Activated CD8-positive, alpha-beta T cell treated with anti-CD3 and anti-CD28 coated beads for 36 hours (primary cell): ENCODE measurements at regions not wholly inside any gene's neighbourhood (a gene's known extent, or its start where the extent isn't known, plus 50 kb on each side); places are given as distances from the start of the nearest gene placed in this dataset.
A peak's percentile ranks its signal among the peaks of the same experiment; 100 is the strongest.

Experiments used
- ATAC-seq: fragments of 200-7000 bp; cut with Tn5 transposase; one replicate; pipeline ENCODE4 v1.10.0; 2021; ENCODE audit warnings: mild to moderate bottlenecking, moderate library complexity
- CTCF ChIA-PET: fragments of 350-600 bp; sonication (Branson Sonifier 250); formaldehyde crosslinking; loops from one replicate; lab custom pipeline; 2021; ENCODE audit warnings: antibody characterized with exemption; lab: Charles Lee
- POLR2A ChIA-PET: fragments of 350-600 bp; sonication (Branson Sonifier 250); formaldehyde crosslinking; loops from one replicate; lab custom pipeline; 2021; ENCODE audit warnings: antibody characterized with exemption; lab: Charles Lee
- DNase-seq: peaks from one replicate; pipeline ENCODE4 v3.0.0-alpha.2; 2020
- H3K27ac Mint-ChIP-seq: one replicate; pipeline ENCODE4 v1.8.0; 2021; ENCODE audit warnings: mild to moderate bottlenecking, mixed read lengths
- H3K27me3 Mint-ChIP-seq: one replicate; pipeline ENCODE4 v1.8.0; 2021; ENCODE audit warnings: mixed read lengths
- H3K36me3 Mint-ChIP-seq: one replicate; pipeline ENCODE4 v1.8.0; 2021; ENCODE audit warnings: low read depth, mixed read lengths
- H3K4me1 Mint-ChIP-seq: one replicate; pipeline ENCODE4 v1.8.0; 2021; ENCODE audit warnings: low read depth, mixed read lengths
- H3K4me3 Mint-ChIP-seq: one replicate; pipeline ENCODE4 v1.8.0; 2021; ENCODE audit warnings: mild to moderate bottlenecking, moderate library complexity, mixed read lengths
- H3K9me3 Mint-ChIP-seq: one replicate; pipeline ENCODE4 v1.8.0; 2021; ENCODE audit warnings: mixed read lengths
- CTCF ChIP-seq: fragments of 200-600 bp; IDR thresholded peaks from one replicate; pipeline ENCODE4 v1.8.0; 2022; ENCODE audit warnings: antibody characterized with exemption, mild to moderate bottlenecking
- intact Hi-C: fragments of 100-400 bp; cut with micrococcal nuclease; formaldehyde crosslinking; loops from one replicate; pipeline ENCODE4 v1.10.0; 2022

GRCh38 chr5:103362211-103362610, 103.6 kb downstream of the MACIR start:
- Mint-ChIP-seq H3K27ac (no peak overlapping the region), H3K9me3 (no peaks in the 10 kb centered on the region)
- no peak for TF ChIP-seq CTCF

GRCh38 chr5:103360475-103360874, 101.9 kb downstream of the MACIR start:
- H3K27ac Mint-ChIP-seq: no peak overlapping the region
- no peak for TF ChIP-seq CTCF
- H3K4me3 Mint-ChIP-seq: no peak overlapping the region
- CTCF ChIA-PET: no interaction called here
- H3K27me3 Mint-ChIP-seq: no peaks in the 10 kb centered on the region
- DNase-seq: no peak
- no peaks in the 10 kb centered on the region for H3K9me3 Mint-ChIP-seq
- peaks cover 7% of the 10 kb centered on the region for H3K4me1 Mint-ChIP-seq
- H3K36me3 Mint-ChIP-seq: no peaks in the 10 kb centered on the region
- ATAC-seq: no peak
- POLR2A ChIA-PET: no interaction called here
- intact Hi-C loops: no loop called here

More at GRCh38 chr5:103362211-103362610, 103.6 kb downstream of the MACIR start:
- Mint-ChIP-seq H3K4me3 (no peak overlapping the region), H3K4me1 (no peaks in the 10 kb centered on the region), H3K27me3 (no peaks in the 10 kb centered on the region), H3K36me3 (no peaks in the 10 kb centered on the region)
- ATAC-seq (no peak), DNase-seq (no peak)
- ChIA-PET CTCF (no interaction called here), POLR2A (no interaction called here)
- intact Hi-C loops: no loop called here

- Mint-ChIP-seq H3K27me3 (peaks cover 2% of the 10 kb centered on the region), H3K4me3 (no peak overlapping the region), H3K36me3 (no peaks in the 10 kb centered on the region), H3K9me3 (no peaks in the 10 kb centered on the region), H3K4me1 (peaks cover 7% of the 10 kb centered on the region), H3K27ac (no peak overlapping the region)
- ChIA-PET CTCF (interaction anchor here (1.0 kb wide), 1 partner anchor 117 kb away, joined by 3 read pairs; no protein-coding TSS in a partner anchor), POLR2A (no interaction called here)
- DNase-seq (no peak), ATAC-seq (no peak)
- intact Hi-C loops: no loop called here
- no peak for TF ChIP-seq CTCF
Measured at GRCh38 chr5:103358305-103358995, 99.9 kb downstream of the MACIR start.

GRCh38 chr5:103357636-103358035, 99.1 kb downstream of the MACIR start:
- H3K9me3 Mint-ChIP-seq: no peaks in the 10 kb centered on the region
- H3K27me3 Mint-ChIP-seq: peaks cover 2% of the 10 kb centered on the region
- TF ChIP-seq CTCF: no peak
- DNase-seq (no peak), ATAC-seq (no peak)
- no peak overlapping the region for H3K27ac Mint-ChIP-seq
- ChIA-PET CTCF (no interaction called here), POLR2A (no interaction called here)
- H3K4me1 Mint-ChIP-seq: peaks cover 7% of the 10 kb centered on the region
- no peak overlapping the region for H3K4me3 Mint-ChIP-seq
- intact Hi-C loops: no loop called here
- no peaks in the 10 kb centered on the region for H3K36me3 Mint-ChIP-seq

- Mint-ChIP-seq H3K4me3 (no peak overlapping the region), H3K36me3 (no peaks in the 10 kb centered on the region), H3K27ac (peak overlapping the region; percentile 52), H3K4me1 (peaks cover 7% of the 10 kb centered on the region), H3K27me3 (peaks cover 9% of the 10 kb centered on the region), H3K9me3 (no peaks in the 10 kb centered on the region)
- intact Hi-C loops: no loop called here
- POLR2A ChIA-PET: no interaction called here
- peak; percentile 82 for ATAC-seq
- CTCF ChIA-PET: interaction anchor here (1.7 to 1.8 kb wide), 2 partner anchors 123 to 132 kb away, joined by 4 to 5 read pairs; no protein-coding TSS in a partner anchor
- no peak for TF ChIP-seq CTCF
- no peak for DNase-seq
Measured at GRCh38 chr5:103356350-103357091, 98.0 kb downstream of the MACIR start.
